ENCODE measurements at regions not wholly inside any gene's neighbourhood (a gene's known extent, or its start where the extent isn't known, plus 50 kb on each side); places are given as distances from the start of the nearest gene placed in this dataset.

- DNase-seq, result no peak
Observed at GRCh38 chr2:64858541-64859311, 130.5 kb upstream of the SLC1A4 start.

GRCh38 chr2:64859312-64860212 lies 129.6 kb upstream of the SLC1A4 start:
- DNase-seq, result no peak

- no peak for DNase-seq
Observed at GRCh38 chr2:64860276-64860885, 128.8 kb upstream of the SLC1A4 start.

GRCh38 chr2:64860936-64861335 lies 128.3 kb upstream of the SLC1A4 start:
- DNase-seq, result no peak

GRCh38 chr2:64861452-64862397 lies 127.5 kb upstream of the SLC1A4 start:
- DNase-seq, result no peak

GRCh38 chr2:64862623-64863022 lies 126.6 kb upstream of the SLC1A4 start:
- no peak for DNase-seq

GRCh38 chr2:64863097-64863820 lies 125.9 kb upstream of the SLC1A4 start:
- DNase-seq, result no peak

- DNase-seq, result peak; percentile 64 to 67
Observed at GRCh38 chr2:64865073-64865830, 123.9 kb upstream of the SLC1A4 start.

GRCh38 chr2:64865831-64866345 lies 123.3 kb upstream of the SLC1A4 start:
- no peak for DNase-seq

GRCh38 chr2:64866797-64867196 lies 122.4 kb upstream of the SLC1A4 start:
- no peak for DNase-seq

GRCh38 chr2:64867253-64867996 lies 121.8 kb upstream of the SLC1A4 start:
- no peak for DNase-seq

GRCh38 chr2:64869126-64869525 lies 120.1 kb upstream of the SLC1A4 start:
- DNase-seq, result no peak

GRCh38 chr2:64873472-64873924 lies 115.7 kb upstream of the SLC1A4 start:
- DNase-seq, result peak; percentile 87 to 88

GRCh38 chr2:64874593-64874992 lies 114.6 kb upstream of the SLC1A4 start:
- DNase-seq, result no peak

- DNase-seq, result no peak
Observed at GRCh38 chr2:64875368-64875767, 113.8 kb upstream of the SLC1A4 start.

- DNase-seq, result no peak
Observed at GRCh38 chr2:64876137-64876647, 113.0 kb upstream of the SLC1A4 start.

GRCh38 chr2:64879745-64880144 lies 109.5 kb upstream of the SLC1A4 start:
- DNase-seq, result no peak

GRCh38 chr2:64880193-64880951 lies 108.8 kb upstream of the SLC1A4 start:
- DNase-seq, result no peak

GRCh38 chr2:64881037-64881492 lies 108.1 kb upstream of the SLC1A4 start:
- DNase-seq, result no peak
